HepG2 (cell line): ENCODE measurements at regions not wholly inside any gene's neighbourhood (a gene's known extent, or its start where the extent isn't known, plus 50 kb on each side); places are given as distances from the start of the nearest gene placed in this dataset.

Source experiments
- ATAC-seq: fragments of 200-7000 bp; cut with Tn5 transposase; 3 replicates; pipeline ENCODE4 v1.9.1; 2020; ENCODE audit warnings: mild to moderate bottlenecking, moderate library complexity
- BruUV-seq: library from RNA; stranded (reverse); fragments of 400-500 nt; replicated peaks from 2 replicates; lab custom pipeline; 2021; lab: Mats Ljungman, UMichigan
- CTCF ChIA-PET: fragments of 300-600 bp; formaldehyde crosslinking; extraction: SDS; loops from one replicate; lab custom pipeline; 2021; ENCODE audit warnings: low total read pairs, inconsistent platforms, low intra/inter-chr PET ratio; lab: Yijun Ruan, JAX
- POLR2A ChIA-PET: fragments of 350-600 bp; sonication (Branson Sonifier 250); formaldehyde crosslinking; loops from one replicate; lab custom pipeline; 2020; ENCODE audit warnings: antibody characterized with exemption, inconsistent platforms; lab: Yijun Ruan, JAX
- DNase-seq: peaks from one replicate; pipeline ENCODE4 v3.0.0-alpha.2; 2015; ENCODE audit warnings: low spot score
- FAIRE-seq: peaks from 3 replicates; lab custom pipeline; 2011; peaks lifted over from hg19 to GRCh38; lab: Jason Lieb, UNC
- H2AFZ ChIP-seq: one replicate; pipeline ENCODE4 v1.6.1; 2011; ENCODE audit warnings: low read length, inconsistent platforms
- H3K27ac ChIP-seq: fragments of 300-600 bp; 3 replicates; pipeline ENCODE4 v1.8.0; 2011; ENCODE audit warnings: mixed run types, mild to moderate bottlenecking, mixed read lengths, low read length, inconsistent platforms; ENCODE audit not compliant: insufficient read depth; ENCODE audit errors: extremely low read length
- H3K27me3 ChIP-seq, 2 experiments: fragments of 200-600 bp in 1 of 2; 2 replicates in 1 of 2; 3 replicates in 1 of 2; pipeline versions ENCODE4 v1.6.0 to v1.8.0; 2011; ENCODE audit warnings: low read length in 2 of 2, mild to moderate bottlenecking in 2 of 2, moderate library complexity in 2 of 2, inconsistent platforms in 1 of 2; ENCODE audit not compliant: insufficient read depth in 2 of 2, control insufficient read depth in 1 of 2
- H3K36me3 ChIP-seq, 2 experiments: fragments of 200-600 bp in 1 of 2; replicated peaks in 1 of 2; 2 replicates in 1 of 2; 3 replicates in 1 of 2; pipeline versions ENCODE4 v1.5.1 to v1.8.0; 2011; ENCODE audit warnings: low read length in 2 of 2, inconsistent platforms in 1 of 2; ENCODE audit not compliant: insufficient read depth in 2 of 2, control insufficient read depth in 1 of 2
- H3K4me1 ChIP-seq: 2 replicates; pipeline ENCODE4 v1.5.1; 2012; ENCODE audit warnings: low read length, inconsistent platforms; ENCODE audit not compliant: insufficient read depth
- H3K4me2 ChIP-seq: 2 replicates; pipeline ENCODE4 v1.6.0; 2011; ENCODE audit warnings: low read depth, low read length, inconsistent platforms
- H3K4me3 ChIP-seq, 3 experiments: fragments of 200-600 bp in 1 of 3; sonication (generic), shearing (Covaris generic) in 1 of 3; replicated peaks in 1 of 3; 2 replicates each; pipeline ENCODE4 v1.5.1; 2011 to 2016; ENCODE audit warnings: low read length in 3 of 3, inconsistent platforms in 2 of 3, low read depth in 2 of 3, mild to moderate bottlenecking in 2 of 3, control low read depth in 1 of 3, mixed read lengths in 1 of 3; ENCODE audit not compliant: insufficient read depth in 1 of 3
- H3K79me2 ChIP-seq: one replicate; pipeline ENCODE4 v1.6.1; 2011; ENCODE audit warnings: low read length, inconsistent platforms; ENCODE audit not compliant: insufficient read depth
- H3K9ac ChIP-seq: 2 replicates; pipeline ENCODE4 v1.6.0; 2011; ENCODE audit warnings: mild to moderate bottlenecking, low read depth, low read length, inconsistent platforms; ENCODE audit not compliant: insufficient read depth
- H3K9me3 ChIP-seq: 2 replicates; pipeline ENCODE4 v1.5.1; 2012; ENCODE audit warnings: mild to moderate bottlenecking, low read length
- H4K20me1 ChIP-seq: 2 replicates; pipeline ENCODE4 v1.6.0; 2011; ENCODE audit warnings: inconsistent platforms, mild to moderate bottlenecking, low read length, moderate library complexity; ENCODE audit not compliant: insufficient read depth
- ATF7 ChIP-seq, 2 experiments: fragments of 450-650 bp in 1 of 2; sonication (generic) in 1 of 2; formaldehyde crosslinking in 1 of 2; IDR thresholded peaks; 2 replicates each; pipeline versions ENCODE4 v1.4.0 to v1.6.1; 2016 to 2020; ENCODE audit warnings: antibody characterized with exemption in 1 of 2, mild to moderate bottlenecking in 1 of 2, missing genetic modification reagents in 1 of 2
- CSRNP1 ChIP-seq: sonication (generic); formaldehyde crosslinking; IDR thresholded peaks from 2 replicates; pipeline ENCODE4 v1.8.1; 2023; ENCODE audit warnings: mild to moderate bottlenecking, missing genetic modification reagents
- IKZF1 ChIP-seq: fragments of 450-650 bp; IDR thresholded peaks from 2 replicates; pipeline ENCODE4 v1.7.1; 2016
- KLF15 ChIP-seq: sonication (generic); formaldehyde crosslinking; IDR thresholded peaks from 2 replicates; pipeline ENCODE4 v1.8.1; 2023; ENCODE audit warnings: borderline replicate concordance, mild to moderate bottlenecking, inconsistent platforms, missing genetic modification reagents, mixed read lengths
- MBD4 ChIP-seq: IDR thresholded peaks from 2 replicates; pipeline ENCODE4 v1.6.1; 2012; ENCODE audit warnings: low read length, inconsistent platforms, borderline replicate concordance
- ZHX1 ChIP-seq: sonication (generic); formaldehyde crosslinking; IDR thresholded peaks from 2 replicates; pipeline ENCODE4 v1.8.1; 2022; ENCODE audit warnings: low read depth, mild to moderate bottlenecking, missing genetic modification reagents
- ZNF362 ChIP-seq: sonication (generic); formaldehyde crosslinking; IDR thresholded peaks from 2 replicates; pipeline ENCODE4 v1.4.0; 2020; ENCODE audit warnings: missing genetic modification reagents, mild to moderate bottlenecking, borderline replicate concordance
- ZNF44 ChIP-seq: sonication (generic); formaldehyde crosslinking; IDR thresholded peaks from 2 replicates; pipeline ENCODE4 v1.5.1; 2020; ENCODE audit warnings: mild to moderate bottlenecking, missing genetic modification reagents
- ZNF816 ChIP-seq: sonication (generic); formaldehyde crosslinking; IDR thresholded peaks from 2 replicates; pipeline ENCODE4 v1.8.0; 2022; ENCODE audit warnings: missing genetic modification reagents, mild to moderate bottlenecking, borderline replicate concordance
- WGBS: methylation state at CpG from one replicate; pipeline ENCODE4 v1.1.6; 2017; ENCODE audit warnings: low lambda C conversion rate; 5-methylcytosine and 5-hydroxymethylcytosine counted together
- in situ Hi-C: cut with HindIII; loops from 2 replicates; pipeline ENCODE4 v1.10.0; 2017; ENCODE audit warnings: low pct_unique_long_range_greater_than_20kb; ENCODE audit not compliant: extremely low pct_ligation_motif_present
- intact Hi-C: fragments of 100-400 bp; cut with micrococcal nuclease; formaldehyde crosslinking; loops from one replicate; pipeline ENCODE4 v1.10.0; 2022; ENCODE audit not compliant: unreplicated experiment

- FAIRE-seq: no peak
- Histone ChIP-seq H2AFZ (no peak overlapping the region), H3K4me1 (no peaks in the 10 kb centered on the region), H3K79me2 (no peaks in the 10 kb centered on the region), H3K9ac (no peak overlapping the region), H3K27me3 (no peaks in the 10 kb centered on the region), H4K20me1 (no peaks in the 10 kb centered on the region), H3K4me2 (no peak overlapping the region), H3K36me3 (no peaks in the 10 kb centered on the region), H3K27ac (no peak overlapping the region), H3K4me3 (no peak overlapping the region), H3K9me3 (peaks cover 47% of the 10 kb centered on the region)
- 17% methylated on average over 5 of the region's 5 CpGs for WGBS
- CTCF ChIA-PET: no interaction called here
- POLR2A ChIA-PET: no interaction called here
- DNase-seq: no peak
- ATAC-seq: no peak
- in situ Hi-C loops (no loop called here), intact Hi-C loops (no loop called here)
- TF ChIP-seq CSRNP1 (CRISPR knock-in tag): no peak
- no peak for TF ChIP-seq IKZF1
- TF ChIP-seq KLF15 (CRISPR knock-in tag): no peak
- TF ChIP-seq MBD4: no peak
- TF ChIP-seq ZNF816 (CRISPR knock-in tag): no peak
- TF ChIP-seq ZNF362: no peak
- no peak for TF ChIP-seq ATF7 (IDR thresholded peaks at IDR 0.05)
- no peak for TF ChIP-seq ATF7 (CRISPR knock-in tag; IDR thresholded peaks at IDR 0.05)
- TF ChIP-seq ZNF44 (CRISPR knock-in tag): no peak
- TF ChIP-seq ZHX1 (CRISPR knock-in tag): no peak
- BruUV-seq: no TSS peak
Observed at GRCh38 chr13:103694033-103694432, 627.8 kb upstream of the SLC10A2 start.
